Adrenal gland (tissue), 5 donors: ENCODE measurements at regions not wholly inside any gene's neighbourhood (a gene's known extent, or its start where the extent isn't known, plus 50 kb on each side); places are given as distances from the start of the nearest gene placed in this dataset.
"Not testable (repeated sequence)": the region's sequence is repeated elsewhere in the genome, so short reads cannot be mapped to it uniquely, and the experiment has no call there.

Experiments
- CTCF ChIP-seq, 6 experiments: fragments of 450-650 bp in 4 of 6; fragments of 200-600 bp in 2 of 6; sonication (generic) in 1 of 6; IDR thresholded peaks; 1 replicate in 5 of 6; 2 replicates in 1 of 6; pipeline versions ENCODE4 v1.5.1 to v1.8.0; 2016 to 2021; ENCODE audit warnings: antibody characterized with exemption in 6 of 6, mild to moderate bottlenecking in 2 of 6, moderate library complexity in 1 of 6
- POLR2A ChIP-seq, 2 donors: fragments of 450-650 bp; IDR thresholded peaks; one replicate each; pipeline ENCODE4 v1.6.1; 2017; ENCODE audit warnings: antibody characterized with exemption in 2 of 2, mild to moderate bottlenecking in 2 of 2, moderate library complexity in 1 of 2
- donor health status: DM: no; HTN: no; CAD: no.

- not testable (repeated sequence) for TF ChIP-seq POLR2A, CTCF (IDR thresholded peaks at IDR 0.05)
These were observed 91.6 kb downstream of the EBLN2 start for GRCh38 chr3:73153057-73153456.
